H1 (cell line): ENCODE measurements at regions not wholly inside any gene's neighbourhood (a gene's known extent, or its start where the extent isn't known, plus 50 kb on each side); places are given as distances from the start of the nearest gene placed in this dataset.
A peak's percentile ranks its signal among the peaks of the same experiment; 100 is the strongest.

Source experiments
- CTCF ChIA-PET: fragments of 300-600 bp; sonication (Branson Sonifier 250); formaldehyde crosslinking; loops from one replicate; lab custom pipeline; 2021; ENCODE audit not compliant: partially characterized antibody; lab: Charles Lee
- POLR2A ChIA-PET: fragments of 300-600 bp; sonication (Branson Sonifier 250); formaldehyde crosslinking; loops from one replicate; lab custom pipeline; 2021; ENCODE audit warnings: inconsistent platforms; ENCODE audit not compliant: partially characterized antibody; lab: Charles Lee
- DNase-seq, 2 experiments: peaks; one replicate each; pipeline versions ENCODE4 v3.0.0 to v3.0.0-alpha.2; 2010 to 2022; ENCODE audit warnings: low spot score in 2 of 2, low read depth in 1 of 2, mixed read lengths in 1 of 2
- FAIRE-seq: peaks from 2 replicates; lab custom pipeline; 2011; peaks lifted over from hg19 to GRCh38; lab: Jason Lieb, UNC
- H2AFZ ChIP-seq: 2 replicates; pipeline ENCODE4 v1.8.1; 2012; ENCODE audit warnings: low read length, inconsistent platforms
- H2AK5ac ChIP-seq: 2 replicates; pipeline ENCODE4 v1.6.1; 2013; ENCODE audit warnings: low read depth, low read length
- H2BK120ac ChIP-seq: replicated peaks from 2 replicates; pipeline ENCODE3; 2013; ENCODE audit warnings: low read depth, low read length, inconsistent platforms
- H2BK12ac ChIP-seq: 2 replicates; pipeline ENCODE4 v1.6.1; 2013; ENCODE audit warnings: low read depth, low read length
- H2BK15ac ChIP-seq: 2 replicates; pipeline ENCODE4 v1.6.1; 2013; ENCODE audit warnings: low read length
- H2BK20ac ChIP-seq: 2 replicates; pipeline ENCODE4 v1.6.1; 2013; ENCODE audit warnings: low read length
- H2BK5ac ChIP-seq: 2 replicates; pipeline ENCODE4 v1.6.1; 2013; ENCODE audit warnings: low read depth, low read length
- H3K14ac ChIP-seq: 2 replicates; pipeline ENCODE4 v1.6.1; 2013; ENCODE audit warnings: inconsistent platforms; ENCODE audit not compliant: insufficient read length
- H3K18ac ChIP-seq: 2 replicates; pipeline ENCODE4 v1.6.1; 2013; ENCODE audit warnings: low read length; ENCODE audit errors: extremely low read depth
- H3K23ac ChIP-seq: 2 replicates; pipeline ENCODE4 v1.6.1; 2013; ENCODE audit warnings: inconsistent platforms; ENCODE audit not compliant: insufficient read length
- H3K23me2 ChIP-seq: 2 replicates; pipeline ENCODE4 v1.6.1; 2013; ENCODE audit warnings: low read depth, low read length
- H3K27ac ChIP-seq: 2 replicates; pipeline ENCODE4 v1.6.1; 2011; ENCODE audit warnings: low read depth, low read length, inconsistent platforms
- H3K27me3 ChIP-seq, 4 experiments: replicated peaks in 1 of 4; 1 replicate in 1 of 4; 2 replicates in 3 of 4; pipeline versions ENCODE4 v1.6.1 to v1.8.1; 2011 to 2013; ENCODE audit warnings: low read length in 3 of 4, mild to moderate bottlenecking in 3 of 4, inconsistent platforms in 2 of 4, mixed read lengths in 2 of 4, moderate library complexity in 1 of 4; ENCODE audit not compliant: control insufficient read depth in 3 of 4, insufficient read depth in 3 of 4; ENCODE audit errors: extremely low read depth in 1 of 4
- H3K36me3 ChIP-seq, 4 experiments: 2 replicates each; pipeline versions ENCODE4 v1.6.1 to v1.8.1; 2011 to 2013; ENCODE audit warnings: mild to moderate bottlenecking in 4 of 4, low read length in 3 of 4, moderate library complexity in 2 of 4, control low read depth in 1 of 4, inconsistent platforms in 1 of 4; ENCODE audit not compliant: insufficient read depth in 4 of 4, control insufficient read depth in 2 of 4
- H3K4ac ChIP-seq: replicated peaks from 2 replicates; pipeline ENCODE3; 2013; ENCODE audit warnings: low read length, low read depth, mixed read lengths, inconsistent platforms; ENCODE audit not compliant: insufficient read length
- H3K4me1 ChIP-seq, 4 experiments: replicated peaks in 1 of 4; 1 replicate in 1 of 4; 2 replicates in 3 of 4; pipeline versions ENCODE4 v1.6.1 to v1.8.1; 2011 to 2013; ENCODE audit warnings: low read length in 3 of 4, inconsistent platforms in 2 of 4, mixed read lengths in 1 of 4; ENCODE audit not compliant: insufficient read depth in 4 of 4, control insufficient read depth in 3 of 4
- H3K4me2 ChIP-seq, 2 experiments: 2 replicates each; pipeline versions ENCODE4 v1.6.1 to v1.8.1; 2011 to 2013; ENCODE audit warnings: low read depth in 2 of 2, low read length in 2 of 2, control low read depth in 1 of 2, inconsistent platforms in 1 of 2, mild to moderate bottlenecking in 1 of 2; ENCODE audit not compliant: insufficient read depth in 1 of 2
- H3K4me3 ChIP-seq, 4 experiments: fragments of 200-600, 300-600 bp in 1 of 4; sonication (generic), shearing (Covaris generic), sonication (Bioruptor Twin) in 1 of 4; 2 replicates each; pipeline versions ENCODE4 v1.5.1 to v1.8.1; 2011 to 2016; ENCODE audit warnings: low read length in 4 of 4, low read depth in 3 of 4, control low read depth in 2 of 4, inconsistent platforms in 2 of 4, mild to moderate bottlenecking in 2 of 4, mixed read lengths in 1 of 4, moderate library complexity in 1 of 4; ENCODE audit not compliant: insufficient read depth in 2 of 4; ENCODE audit errors: extremely low read depth in 1 of 4
- H3K56ac ChIP-seq: replicated peaks from 2 replicates; pipeline ENCODE3; 2013; ENCODE audit warnings: low read depth, mild to moderate bottlenecking, mixed read lengths, low read length, inconsistent platforms; ENCODE audit not compliant: insufficient read length
- H3K79me1 ChIP-seq: 2 replicates; pipeline ENCODE4 v1.6.1; 2013; ENCODE audit warnings: low read depth, low read length, control low read depth
- H3K79me2 ChIP-seq, 2 experiments: 2 replicates each; pipeline versions ENCODE4 v1.6.1 to v1.8.1; 2012 to 2013; ENCODE audit warnings: low read length in 2 of 2, mild to moderate bottlenecking in 2 of 2, inconsistent platforms in 1 of 2; ENCODE audit not compliant: insufficient read depth in 2 of 2, control insufficient read depth in 1 of 2
- H3K9ac ChIP-seq, 4 experiments: replicated peaks in 1 of 4; 1 replicate in 1 of 4; 2 replicates in 3 of 4; pipeline versions ENCODE4 v1.6.1 to v1.8.1; 2011 to 2013; ENCODE audit warnings: low read depth in 3 of 4, low read length in 3 of 4, control low read depth in 2 of 4, mild to moderate bottlenecking in 2 of 4, moderate library complexity in 2 of 4, inconsistent platforms in 1 of 4; ENCODE audit errors: extremely low read depth in 1 of 4
- H3K9me3 ChIP-seq, 2 experiments: 2 replicates each; pipeline versions ENCODE4 v1.6.1 to v1.8.1; 2012 to 2013; ENCODE audit warnings: mild to moderate bottlenecking in 2 of 2, moderate library complexity in 2 of 2, control low read depth in 1 of 2, inconsistent platforms in 1 of 2, low read depth in 1 of 2, low read length in 1 of 2, mixed read lengths in 1 of 2; ENCODE audit not compliant: insufficient read depth in 2 of 2
- H4K20me1 ChIP-seq, 2 experiments: replicated peaks in 1 of 2; 2 replicates each; pipeline versions ENCODE3 to v1.8.1; 2011 to 2013; ENCODE audit warnings: inconsistent platforms in 2 of 2, low read length in 2 of 2, mild to moderate bottlenecking in 1 of 2; ENCODE audit not compliant: insufficient read depth in 2 of 2, control insufficient read depth in 1 of 2
- H4K5ac ChIP-seq: 2 replicates; pipeline ENCODE4 v1.6.1; 2013; ENCODE audit warnings: low read length, low read depth, mixed read lengths, inconsistent platforms; ENCODE audit not compliant: insufficient read length
- H4K8ac ChIP-seq: 2 replicates; pipeline ENCODE4 v1.8.0; 2013; ENCODE audit warnings: mild to moderate bottlenecking, moderate library complexity, low read length, inconsistent platforms; ENCODE audit not compliant: insufficient read depth; ENCODE audit errors: extremely low read depth
- H4K91ac ChIP-seq: replicated peaks from 2 replicates; pipeline ENCODE3; 2013; ENCODE audit warnings: low read length, mixed read lengths, inconsistent platforms; ENCODE audit not compliant: insufficient read length
- ASH2L ChIP-seq: fragments of 200-600, 300-600 bp; sonication (generic); IDR thresholded peaks from one replicate; pipeline ENCODE4 v1.7.1; 2017; ENCODE audit warnings: low read length
- ATF2 ChIP-seq: IDR thresholded peaks from 2 replicates; pipeline ENCODE4 v1.6.1; 2012; ENCODE audit warnings: low read length, inconsistent platforms
- CBX8 ChIP-seq: fragments of 300-800, 300-1000 bp; sonication (generic); IDR thresholded peaks from 2 replicates; pipeline ENCODE4 v1.7.1; 2016; ENCODE audit warnings: low read depth, low read length, borderline replicate concordance
- FOSL1 ChIP-seq: IDR thresholded peaks from 2 replicates; pipeline ENCODE4 v1.6.1; 2011; ENCODE audit warnings: mild to moderate bottlenecking, low read depth, low read length, moderate library complexity; ENCODE audit not compliant: insufficient read depth
- KDM5A ChIP-seq: fragments of 200-600 bp; IDR thresholded peaks from 2 replicates; pipeline ENCODE4 v1.7.1; 2012; ENCODE audit warnings: mild to moderate bottlenecking, low read length, inconsistent platforms, mixed read lengths
- PHF8 ChIP-seq: fragments of 200-600 bp; sonication (generic); conservative IDR thresholded peaks from 2 replicates; pipeline ENCODE4 v1.7.1; 2012; ENCODE audit warnings: low read depth, mild to moderate bottlenecking, inconsistent platforms, low read length, moderate library complexity
- RFX5 ChIP-seq: IDR thresholded peaks from 2 replicates; pipeline ENCODE4 v1.6.1; 2011; ENCODE audit warnings: low read depth, low read length, improper control_type of control experiment, borderline replicate concordance
- SP2 ChIP-seq: IDR thresholded peaks from 2 replicates; pipeline ENCODE4 v1.6.1; 2012; ENCODE audit warnings: mild to moderate bottlenecking, low read length, inconsistent platforms
- TBP ChIP-seq: IDR thresholded peaks from 2 replicates; pipeline ENCODE4 v1.6.1; 2011; ENCODE audit warnings: low read depth, low read length, improper control_type of control experiment
- WGBS, 2 experiments: shearing (Covaris generic) in 1 of 2; methylation state at CpG; one replicate each; pipeline versions ENCODE4 v1.1.6 to v1.1.7; 2013 to 2015; ENCODE audit warnings: low lambda C conversion rate in 2 of 2, mixed read lengths in 2 of 2, inconsistent platforms in 1 of 2, low coverage in 1 of 2, missing lambda C conversion rate in 1 of 2; ENCODE audit not compliant: insufficient replicate concordance in 2 of 2, insufficient coverage in 1 of 2, insufficient read length in 1 of 2; ENCODE audit errors: extremely low coverage in 1 of 2, missing lambda C conversion rate in 1 of 2; 5-methylcytosine and 5-hydroxymethylcytosine counted together

GRCh38 chr2:144227427-144228105 is 292.4 kb downstream of the ZEB2 start:
- TF ChIP-seq TBP: no peak
- no peak for TF ChIP-seq FOSL1
- no peak for TF ChIP-seq PHF8
- TF ChIP-seq KDM5A: no peak
- no peak for TF ChIP-seq CBX8
- no peak for TF ChIP-seq RFX5
- no peak for TF ChIP-seq ASH2L
- TF ChIP-seq ATF2: no peak
- no peak for TF ChIP-seq SP2
- ChIA-PET POLR2A (no interaction called here), CTCF (interaction anchor here (1.0 kb wide), 1 partner anchor 975 kb away, joined by 3 read pairs; no protein-coding TSS in a partner anchor)
- FAIRE-seq: no peak
- no peak overlapping the region for H4K5ac ChIP-seq
- DNase-seq: no peak
- no peak overlapping the region for H3K4me3 ChIP-seq
- no peaks in the 10 kb centered on the region for H3K27me3 ChIP-seq
- no peaks in the 10 kb centered on the region for H3K9me3 ChIP-seq
- H3K27ac ChIP-seq: no peak overlapping the region
- no peaks in the 10 kb centered on the region for H3K79me2 ChIP-seq
- H3K23ac ChIP-seq: no peak overlapping the region
- H2AFZ ChIP-seq: no peak overlapping the region
- no peak overlapping the region for H3K4me2 ChIP-seq
- H2BK12ac ChIP-seq: no peak overlapping the region
- H3K9ac ChIP-seq: peak overlapping the region in 1 of 4 experiments; percentile 34; a peak in 1 of 7 replicates
- H3K79me1 ChIP-seq: no peaks in the 10 kb centered on the region
- H4K91ac ChIP-seq: no peak overlapping the region
- H4K20me1 ChIP-seq: no peaks in the 10 kb centered on the region
- H3K36me3 ChIP-seq: no peaks in the 10 kb centered on the region
- H2BK20ac ChIP-seq: no peak overlapping the region
- 85% methylated on average over 2 of the region's 2 CpGs; no CpG with 5 or more reads in 1 of the 2 experiments for WGBS, 2 experiments
- no peak overlapping the region for H3K56ac ChIP-seq
- no peak overlapping the region for H4K8ac ChIP-seq
- H2AK5ac ChIP-seq: no peak overlapping the region
- H3K14ac ChIP-seq: no peak overlapping the region
- no peak overlapping the region for H2BK120ac ChIP-seq
- H3K4ac ChIP-seq: no peak overlapping the region
- H2BK15ac ChIP-seq: no peak overlapping the region
- H3K18ac ChIP-seq: no peak overlapping the region
- no peaks in the 10 kb centered on the region for H3K23me2 ChIP-seq
- peaks cover 0 to 3% (median 0%) of the 10 kb centered on the region in 4 experiments; a peak in 3 of 7 replicates for H3K4me1 ChIP-seq
- H2BK5ac ChIP-seq: no peak overlapping the region
